ENCODE measurements at regions not wholly inside any gene's neighbourhood (a gene's known extent, or its start where the extent isn't known, plus 50 kb on each side); places are given as distances from the start of the nearest gene placed in this dataset.
"Not testable (repeated sequence)": the region's sequence is repeated elsewhere in the genome, so short reads cannot be mapped to it uniquely, and the experiment has no call there.

DNA sequence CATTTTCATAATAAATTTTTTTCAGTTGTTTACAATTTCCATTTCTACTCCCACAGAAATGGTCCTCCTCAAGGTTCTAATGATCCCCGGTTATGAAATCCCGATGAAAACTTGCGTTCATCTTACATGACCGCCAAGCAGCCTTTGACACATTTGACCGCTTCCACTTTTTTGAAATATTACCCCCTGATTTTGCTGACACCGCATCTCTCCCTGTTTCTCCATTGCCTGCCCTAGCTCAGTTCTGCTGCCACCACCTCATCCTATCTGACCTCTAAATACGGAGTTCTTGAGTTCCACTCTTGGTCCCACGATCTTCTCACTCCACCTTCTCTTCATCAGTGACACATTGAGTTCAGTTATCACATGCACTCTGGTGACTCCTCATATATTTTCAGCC, 74.1 kb downstream of the SLC35B3 start:
- DNase-seq = no peak

DNA sequence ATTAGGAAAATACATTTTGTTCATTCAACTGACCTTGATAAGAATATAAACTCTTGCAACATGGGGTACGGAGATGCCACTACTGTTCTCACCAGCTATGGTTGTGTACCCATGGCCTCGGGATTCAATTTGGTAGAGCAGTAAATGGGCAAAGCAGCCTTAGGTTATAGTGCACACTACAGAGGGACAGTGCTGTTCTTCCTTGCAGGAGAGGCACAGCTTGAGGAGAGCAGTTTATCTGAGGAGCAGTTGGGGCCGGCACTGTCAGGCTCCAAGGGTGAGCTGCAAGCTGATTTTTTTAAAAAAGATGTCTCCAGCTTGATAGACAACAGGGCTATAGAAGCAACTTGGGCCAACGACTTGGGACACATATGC, 82.4 kb downstream of the SLC35B3 start:
- no peak for DNase-seq

DNA sequence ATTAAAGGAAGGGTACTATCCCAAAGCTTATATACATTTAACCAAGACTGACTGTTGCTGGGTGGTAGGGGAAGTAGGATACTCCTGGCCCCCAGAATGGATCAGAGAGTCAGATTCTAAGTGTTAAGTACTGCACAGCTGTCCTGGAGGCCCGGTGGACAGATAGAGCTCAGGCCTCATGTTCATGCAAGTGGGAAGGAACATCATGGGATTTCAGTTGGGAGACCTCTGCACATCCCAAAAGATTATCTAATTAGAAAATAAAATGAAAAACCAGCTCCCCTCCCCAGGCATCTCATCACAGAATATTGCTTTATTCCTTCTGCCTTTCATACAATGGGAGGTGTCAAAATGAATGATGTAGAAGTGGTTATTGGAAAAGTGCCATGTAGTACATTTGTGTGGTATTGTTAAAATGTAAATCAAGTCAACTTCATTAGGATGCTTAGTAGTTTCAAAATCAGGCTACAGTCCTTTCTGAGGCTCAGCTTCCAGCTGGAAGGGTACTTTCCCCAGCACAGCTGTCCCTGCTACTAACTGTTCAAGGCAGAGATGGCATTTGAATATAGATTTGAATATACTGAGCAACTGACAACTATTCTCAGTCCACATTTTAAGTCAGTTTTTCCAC, 82.9 kb downstream of the SLC35B3 start:
- DNase-seq = no peak

DNA sequence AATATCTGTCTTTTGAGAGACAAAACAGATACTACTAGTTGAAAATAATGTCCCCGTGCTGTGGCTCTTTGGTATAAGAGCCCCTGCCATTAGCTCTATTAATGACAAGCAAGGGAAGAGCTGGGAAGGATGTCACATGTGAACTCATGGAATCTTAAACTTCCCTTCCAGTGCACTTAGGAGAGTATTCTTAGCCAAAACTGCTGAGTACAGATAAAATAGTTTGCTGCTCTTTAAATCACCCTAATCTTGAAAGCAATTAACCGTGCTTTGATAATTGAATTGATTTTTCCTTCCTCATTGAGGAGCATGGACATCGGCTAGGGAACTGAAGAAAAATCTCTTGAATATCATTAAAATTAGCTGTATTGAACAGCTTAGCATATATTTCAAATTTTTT, 91.7 kb downstream of the SLC35B3 start:
- DNase-seq = no peak

DNA sequence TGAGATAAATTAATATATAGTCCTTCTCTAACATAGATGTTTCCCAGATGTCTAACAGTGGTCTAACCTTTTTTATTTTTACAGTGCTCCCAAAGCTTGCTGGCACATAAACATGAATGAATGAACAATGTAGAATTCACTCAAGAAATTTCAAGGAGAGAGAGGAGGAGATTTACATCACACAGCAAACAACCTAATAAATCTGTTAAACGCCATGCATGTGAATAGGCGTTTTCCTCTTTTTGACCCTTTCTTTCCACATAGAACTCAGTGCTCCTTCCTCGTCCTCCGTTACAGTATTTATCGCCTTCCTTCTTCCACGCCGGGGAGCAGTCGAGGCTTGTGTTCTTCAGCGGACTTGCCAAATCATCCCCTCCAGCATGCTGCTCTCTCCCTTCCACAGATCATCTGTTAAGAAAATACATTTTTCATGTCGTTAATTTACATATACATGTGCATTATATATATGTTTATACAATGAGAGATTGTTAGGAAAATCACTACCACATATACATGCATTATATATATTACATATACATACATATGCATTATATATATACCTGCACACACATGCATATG, 93.0 kb downstream of the SLC35B3 start:
- DNase-seq = no peak

DNA sequence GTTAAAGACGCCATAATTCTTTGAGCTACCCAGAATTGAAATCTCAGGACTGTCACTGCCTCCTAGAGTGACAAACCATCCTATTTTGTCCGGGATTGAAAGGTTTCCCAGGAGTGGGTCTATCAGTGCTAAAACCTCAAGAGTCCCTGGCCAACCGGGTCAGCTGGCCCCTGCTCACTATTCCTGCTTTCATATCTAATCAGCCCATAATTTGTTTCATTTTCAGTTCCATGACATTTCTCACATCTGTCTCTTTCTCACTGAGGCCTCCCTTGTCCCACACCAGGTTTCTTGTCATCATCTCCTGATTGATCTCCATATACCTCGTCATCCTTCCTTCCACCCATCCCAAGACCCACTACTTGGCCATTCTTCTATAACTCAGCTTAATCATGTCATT, 98.2 kb downstream of the SLC35B3 start:
- DNase-seq = no peak

DNA sequence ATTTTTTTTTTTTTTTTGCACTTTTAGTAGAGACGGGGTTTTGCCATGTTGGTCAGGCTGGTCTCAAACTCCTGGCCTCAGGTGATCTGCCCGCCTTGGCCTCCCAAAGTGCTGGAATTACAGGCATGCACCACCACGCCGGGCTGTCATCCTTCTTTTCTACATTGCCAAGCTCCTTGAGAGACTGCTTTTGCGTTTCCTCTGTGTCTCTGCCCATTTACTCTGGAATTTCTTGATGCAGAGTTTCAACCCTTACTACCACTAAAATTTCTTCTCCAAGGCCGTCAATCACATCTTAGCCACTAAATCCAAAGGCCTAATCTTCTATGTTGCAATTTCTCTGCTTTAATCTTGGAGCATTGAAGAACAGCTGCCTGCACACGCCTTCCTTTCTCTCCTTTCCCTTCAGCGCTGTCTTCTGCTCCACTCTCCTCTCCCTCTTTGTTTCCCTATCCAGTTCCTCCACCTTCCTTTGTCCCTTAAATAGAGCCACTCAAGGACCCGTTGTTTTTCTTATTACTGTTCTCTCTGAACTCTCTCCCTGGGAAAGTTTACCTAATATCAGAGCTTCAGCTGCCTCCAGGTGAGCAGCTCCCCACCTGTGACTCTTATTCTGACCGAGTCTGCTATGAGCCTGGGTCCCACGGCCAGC, 98.8 kb downstream of the SLC35B3 start:
- no peak for DNase-seq

DNA sequence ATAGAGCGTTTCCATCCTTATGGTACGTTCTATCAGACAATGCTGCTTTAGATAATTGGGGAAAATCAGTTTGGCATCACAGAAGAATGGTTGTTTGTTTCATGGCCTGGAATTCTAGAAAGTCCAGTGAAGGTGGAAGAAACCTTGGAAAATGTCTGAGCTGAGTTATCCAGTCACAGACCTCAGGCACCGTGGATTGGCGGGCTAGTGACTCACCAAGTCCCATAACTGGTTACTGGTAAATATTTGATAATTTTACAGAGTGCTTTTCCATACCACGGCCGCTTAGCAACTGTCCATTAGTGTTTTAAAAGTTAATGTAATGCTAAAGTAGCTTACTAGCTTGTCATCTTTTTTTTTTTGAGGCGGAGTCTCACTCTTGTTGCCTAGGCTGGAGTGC, 99.4 kb downstream of the SLC35B3 start:
- DNase-seq = no peak

DNA sequence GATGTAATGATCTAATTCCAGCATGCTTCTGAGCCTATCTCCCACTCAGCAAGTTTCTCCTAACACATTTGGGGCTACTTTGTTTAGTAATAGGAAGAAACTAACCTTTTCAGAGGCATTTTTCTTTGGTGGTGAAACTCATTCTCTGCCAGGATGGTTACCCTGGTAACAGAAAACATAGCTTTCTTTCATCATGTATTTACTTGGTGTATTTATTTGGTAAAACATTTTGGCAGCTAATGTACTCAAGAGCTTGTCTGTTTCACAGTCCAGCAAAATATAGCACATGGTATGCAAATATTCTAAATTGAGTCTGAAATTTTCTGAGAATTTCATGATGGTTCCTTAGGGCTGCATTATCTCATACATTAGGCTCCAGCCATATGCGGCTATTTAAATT, 100.0 kb downstream of the SLC35B3 start:
- DNase-seq = no peak

DNA sequence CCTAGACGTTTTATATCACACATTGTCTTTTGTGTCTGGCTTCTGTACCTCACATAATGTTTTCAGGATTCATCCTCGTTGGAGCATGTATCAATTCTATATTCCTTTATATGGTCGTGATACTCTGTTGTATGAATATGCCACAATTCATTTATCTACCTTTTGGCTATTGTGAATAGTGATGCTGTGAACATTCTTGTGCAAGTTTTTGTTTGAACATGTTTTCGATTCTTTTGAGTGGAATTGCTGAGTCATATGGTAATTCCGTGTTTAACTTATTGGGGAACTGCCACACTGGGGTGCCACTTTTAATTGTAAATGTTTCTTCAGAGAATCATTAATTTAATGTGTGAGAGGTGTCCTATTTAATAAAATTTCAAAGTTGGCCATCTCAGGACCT, 101.2 kb downstream of the SLC35B3 start:
- no peak for DNase-seq

DNA sequence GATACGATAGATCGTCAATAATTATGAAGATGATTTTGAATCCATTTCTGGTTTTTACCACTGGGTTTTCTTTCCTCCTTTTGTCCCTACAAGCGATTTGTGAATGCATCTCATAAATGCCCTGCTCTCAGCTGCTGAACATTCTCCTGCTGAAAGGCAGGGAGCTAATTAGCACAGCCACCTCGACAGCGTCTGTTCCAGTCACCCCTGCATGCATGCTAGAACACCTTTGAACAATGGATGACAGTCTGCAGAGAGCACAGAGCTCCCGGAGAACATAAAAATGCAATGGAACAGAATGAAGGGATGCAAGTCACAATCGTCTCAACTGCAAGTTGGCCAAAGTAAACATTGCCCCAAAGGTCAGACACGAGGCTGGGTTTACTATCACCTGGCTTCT, 105.8 kb downstream of the SLC35B3 start:
- no peak for DNase-seq

DNA sequence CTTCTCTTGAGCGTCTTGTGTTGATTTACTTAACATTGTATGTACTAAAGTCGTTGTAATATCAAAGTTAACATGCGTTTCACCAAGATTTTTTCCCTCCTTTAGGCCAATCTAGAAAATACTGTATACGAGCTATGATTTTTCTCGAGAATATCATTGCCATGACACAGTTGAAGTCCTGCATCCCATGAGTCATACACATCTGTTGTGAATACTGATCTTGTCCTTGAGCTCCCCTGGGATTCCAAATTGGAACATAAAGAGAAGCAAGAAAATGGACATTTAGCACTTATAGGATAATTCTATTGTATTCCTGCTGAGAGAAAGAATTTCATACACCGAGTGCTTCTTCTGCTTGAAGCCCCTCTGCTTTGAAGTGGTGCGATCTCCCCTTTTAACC, 109.6 kb downstream of the SLC35B3 start:
- no peak for DNase-seq

DNA sequence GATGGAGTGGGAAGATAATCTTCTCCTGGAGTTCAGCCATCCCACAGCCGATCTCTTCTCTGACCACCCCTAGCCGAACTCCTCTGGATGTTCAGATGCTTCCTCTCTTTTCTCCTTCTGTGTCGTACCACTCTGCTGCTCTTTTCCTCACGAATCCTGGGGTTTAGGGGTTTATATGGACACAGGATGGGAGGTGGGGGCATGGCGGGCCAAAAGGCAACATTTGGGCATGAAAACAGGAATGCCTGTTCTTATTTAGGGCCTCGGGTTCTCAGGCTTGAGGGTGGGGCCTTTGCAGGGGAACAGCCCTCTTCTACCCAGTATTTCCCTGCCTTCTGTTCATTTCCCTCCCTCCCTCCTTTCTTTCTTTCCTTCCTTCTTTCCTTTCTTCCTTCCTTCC, 112.7 kb downstream of the SLC35B3 start:
- no peak for DNase-seq

DNA sequence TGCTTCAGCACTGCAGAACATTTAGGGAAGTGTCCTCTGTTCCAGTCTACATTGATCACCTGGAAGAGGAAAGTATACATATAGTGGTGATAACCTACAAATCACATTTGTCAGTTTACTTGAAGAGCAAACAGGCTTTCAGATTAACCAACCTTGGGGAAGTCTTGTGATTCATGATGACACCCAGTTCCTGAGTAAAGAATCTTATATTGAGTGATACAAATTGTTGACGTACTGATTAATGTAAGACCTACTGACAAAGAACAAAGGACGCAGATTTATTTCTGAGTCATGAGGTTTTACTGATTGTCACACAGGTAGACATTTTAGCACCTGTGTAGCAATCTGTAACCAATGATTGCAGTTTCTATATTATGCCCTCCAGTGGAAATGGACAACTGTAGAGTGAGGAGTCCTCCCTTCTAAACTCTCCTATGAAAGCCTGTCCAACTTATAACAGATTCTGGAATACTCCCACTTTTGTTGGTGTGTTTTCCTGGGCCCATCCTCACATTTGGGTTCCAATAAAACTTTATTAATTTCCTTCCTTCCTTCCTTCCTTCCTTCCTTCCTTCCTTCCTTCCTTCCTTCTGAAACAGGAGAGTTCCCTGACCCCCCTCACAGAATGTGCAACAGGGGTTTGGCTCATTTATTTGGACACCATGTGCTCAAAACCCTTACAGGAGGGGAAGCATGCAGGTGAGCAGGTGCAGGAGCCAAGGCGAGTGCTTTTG, 113.5 kb downstream of the SLC35B3 start:
- no peak for DNase-seq

DNA sequence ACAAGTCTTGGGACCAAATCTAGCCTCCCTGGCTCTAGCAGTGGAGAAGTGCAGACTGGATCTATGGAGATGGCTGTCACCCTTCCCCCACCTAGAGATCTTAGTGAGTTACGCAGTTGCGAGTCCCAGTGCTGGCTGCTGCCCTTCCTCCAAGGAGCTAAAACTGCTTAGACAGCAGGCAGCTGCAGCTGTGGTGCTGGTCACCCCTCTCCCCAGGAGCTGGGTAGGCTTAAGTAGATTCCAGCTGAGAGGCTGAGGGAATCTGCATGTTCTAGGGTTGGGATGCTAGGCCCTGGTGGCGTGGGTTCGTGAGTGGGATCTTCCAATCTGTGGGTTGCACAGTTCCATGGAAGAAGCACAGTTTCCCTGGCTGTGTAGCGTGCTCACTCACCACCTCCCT, 120.2 kb downstream of the SLC35B3 start:
- no peak for DNase-seq

DNA sequence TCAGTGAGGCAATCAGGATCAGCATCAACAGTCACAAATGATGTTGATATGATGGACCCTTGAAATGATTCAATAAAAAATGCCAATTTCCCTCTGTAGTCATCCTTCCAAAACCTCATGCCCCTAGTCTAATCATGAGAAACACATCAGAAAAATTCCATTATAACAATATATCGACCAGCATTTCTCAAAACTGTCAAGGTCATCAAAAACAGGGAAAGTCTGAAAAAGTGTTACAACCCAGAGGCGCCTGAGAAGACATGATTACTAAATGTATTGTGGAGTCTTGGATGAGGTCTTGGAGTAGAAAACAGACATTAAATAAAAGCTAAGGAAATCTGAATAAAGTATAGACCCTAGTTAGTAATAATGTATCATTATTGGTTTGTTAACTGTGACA, 133.8 kb downstream of the SLC35B3 start:
- no peak for DNase-seq

DNA sequence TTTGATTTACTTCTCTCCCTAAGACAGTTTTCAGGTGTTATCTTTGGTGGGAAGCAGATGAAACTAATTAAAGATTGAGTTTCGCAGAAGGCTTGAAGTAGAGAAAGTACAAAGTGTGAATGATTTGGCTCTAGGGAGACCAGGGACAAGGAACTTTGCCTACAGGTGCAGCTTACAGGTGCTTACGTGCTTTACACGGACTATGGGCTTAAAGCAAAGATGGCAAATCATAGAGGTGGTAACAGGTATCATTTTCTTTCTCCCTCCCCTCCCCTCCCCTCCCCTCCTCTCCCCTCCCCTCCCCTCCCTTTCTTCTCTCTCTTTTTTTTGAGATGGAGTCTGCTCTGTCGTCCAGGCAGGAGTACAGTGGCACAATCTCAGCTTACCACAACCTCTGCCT, 136.3 kb downstream of the SLC35B3 start:
- DNase-seq = no peak

DNA sequence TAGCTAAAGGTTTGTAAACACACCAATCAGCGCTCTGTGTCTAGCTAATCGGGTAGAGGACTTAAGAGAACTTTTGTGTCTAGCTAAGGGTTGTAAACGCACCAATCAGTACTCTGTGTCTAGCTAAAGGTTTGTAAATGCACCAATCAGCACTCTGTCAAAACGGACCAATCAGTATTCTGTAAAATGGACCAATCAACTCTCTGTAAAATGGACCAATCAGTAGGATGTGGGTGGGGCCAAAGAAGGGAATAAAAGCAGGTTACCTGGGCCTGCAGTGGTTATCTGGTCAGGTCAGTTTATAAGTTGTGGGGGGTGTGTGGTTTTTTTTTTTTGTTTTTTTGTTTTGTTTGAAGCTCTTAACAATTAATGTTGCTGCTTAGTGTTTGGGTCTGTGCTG, 152.4 kb downstream of the SLC35B3 start:
- not testable (repeated sequence) for DNase-seq

DNA sequence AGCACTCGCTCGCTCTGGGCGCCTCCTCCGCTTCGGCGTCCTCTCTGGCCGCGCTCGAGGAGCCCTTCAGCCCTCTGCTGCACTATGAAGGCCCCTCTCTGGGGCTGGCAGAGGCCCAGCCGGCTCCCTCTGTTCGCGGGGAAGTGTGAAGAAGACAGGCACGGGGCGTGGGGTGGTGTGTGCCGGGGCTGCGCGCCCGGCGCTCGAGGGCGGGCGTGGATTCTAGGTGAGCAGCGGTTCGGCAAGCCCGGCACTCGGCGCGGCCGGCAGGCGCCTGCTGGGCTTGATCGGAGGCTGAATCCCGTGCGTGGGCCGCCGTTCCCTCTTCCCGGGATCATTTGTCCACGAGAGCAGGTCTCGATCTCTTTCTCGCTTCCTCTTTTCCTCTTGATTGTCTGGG, 153.0 kb downstream of the SLC35B3 start:
- DNase-seq = no peak

DNA sequence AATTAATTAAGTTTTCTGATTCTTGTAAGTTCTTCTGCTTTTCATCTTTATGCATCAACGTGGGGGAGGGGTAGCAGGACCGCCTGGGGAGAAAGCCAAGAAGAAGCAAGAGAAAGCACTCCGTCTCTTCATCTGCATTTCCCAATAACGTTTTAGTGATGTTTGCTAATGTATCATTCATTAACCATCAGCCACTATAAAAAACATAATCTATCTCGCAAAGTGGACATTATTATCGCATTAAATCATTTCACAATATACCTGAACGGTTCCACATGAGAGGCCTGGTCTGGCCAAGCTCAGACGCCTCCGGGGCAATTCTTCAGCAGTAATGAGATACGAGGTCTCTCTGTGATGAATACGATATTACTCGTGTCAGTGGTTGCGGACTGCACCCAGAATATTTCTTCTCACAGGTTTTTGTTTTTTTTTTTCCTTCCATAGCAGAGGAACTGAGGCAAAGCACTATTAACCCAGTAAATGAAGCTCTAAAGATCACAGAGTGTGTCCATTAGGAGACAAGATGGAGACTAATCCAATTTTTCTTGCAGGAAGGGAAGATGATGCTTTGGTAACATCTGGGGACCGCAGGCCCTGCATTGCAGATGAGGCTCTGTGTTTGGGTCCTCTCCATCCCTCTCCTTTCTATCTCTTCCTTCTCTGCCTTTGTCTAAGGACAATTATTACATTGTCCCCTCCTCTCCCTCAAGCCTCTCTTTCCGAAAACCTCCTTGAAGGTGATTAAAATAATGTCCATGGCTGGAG, 156.1 kb downstream of the SLC35B3 start:
- DNase-seq = no peak

DNA sequence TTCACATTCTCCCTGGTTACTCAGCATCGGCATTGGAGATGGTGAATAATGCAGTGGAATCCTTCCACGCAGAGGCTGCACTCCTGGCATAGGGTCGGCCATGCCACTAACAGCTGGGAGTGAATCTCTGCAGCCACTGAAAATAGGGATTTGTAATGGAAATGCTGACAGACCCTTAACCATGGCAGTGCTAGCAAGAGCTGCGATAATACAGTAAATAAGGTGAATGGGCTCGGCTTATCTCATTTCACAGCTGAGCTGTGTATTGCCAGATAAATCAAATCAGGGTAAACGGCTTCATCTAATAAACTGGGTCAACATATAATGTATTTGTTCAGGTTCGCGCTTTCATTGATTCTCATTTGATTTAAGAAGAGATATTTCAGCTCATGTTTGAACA, 156.8 kb downstream of the SLC35B3 start:
- no peak for DNase-seq

DNA sequence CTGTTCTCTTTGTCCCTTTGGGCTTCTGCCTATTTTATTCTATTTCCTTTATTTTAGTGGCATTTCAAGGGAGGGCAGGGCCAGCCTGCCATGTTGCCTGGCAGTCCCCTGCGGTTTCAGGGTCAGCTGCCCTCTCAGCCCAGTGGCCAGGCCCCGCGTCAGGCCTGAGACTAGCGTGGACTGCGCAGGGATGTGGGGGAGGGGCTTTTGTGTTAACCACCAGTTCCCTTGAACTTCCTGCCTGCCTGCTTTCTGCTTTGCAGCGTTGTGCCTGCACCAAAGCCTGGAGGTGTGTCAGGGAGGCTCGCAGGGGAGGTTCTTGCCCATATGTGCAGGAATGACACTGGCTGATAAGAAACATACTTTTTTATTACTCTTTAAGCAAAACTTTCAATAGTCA, 157.6 kb downstream of the SLC35B3 start:
- DNase-seq = no peak

DNA sequence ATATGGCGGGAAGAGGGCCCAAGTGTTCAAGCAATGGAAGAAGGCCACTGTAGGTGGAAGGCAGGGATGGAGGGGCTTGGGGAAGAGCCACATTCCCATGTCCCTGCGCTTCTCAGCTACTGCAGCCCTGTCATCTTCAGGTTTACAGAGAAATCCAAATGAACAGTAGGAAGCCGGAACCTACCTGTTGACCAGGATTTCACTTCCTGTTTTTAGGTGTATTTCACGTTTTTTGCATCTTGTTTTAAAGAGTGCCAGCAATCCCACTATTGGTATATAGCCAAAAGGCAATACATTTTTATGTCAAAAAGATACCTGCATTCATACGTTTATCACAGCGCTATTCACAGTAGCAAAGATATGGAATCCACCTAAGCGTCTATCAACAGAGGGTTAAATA, 159.2 kb downstream of the SLC35B3 start:
- DNase-seq = no peak

Measured in NCI-H524 (cell line).